ENCODE measurements at regions not wholly inside any gene's neighbourhood (a gene's known extent, or its start where the extent isn't known, plus 50 kb on each side); places are given as distances from the start of the nearest gene placed in this dataset.
"Not testable (repeated sequence)": the region's sequence is repeated elsewhere in the genome, so short reads cannot be mapped to it uniquely, and the experiment has no call there.

DNA sequence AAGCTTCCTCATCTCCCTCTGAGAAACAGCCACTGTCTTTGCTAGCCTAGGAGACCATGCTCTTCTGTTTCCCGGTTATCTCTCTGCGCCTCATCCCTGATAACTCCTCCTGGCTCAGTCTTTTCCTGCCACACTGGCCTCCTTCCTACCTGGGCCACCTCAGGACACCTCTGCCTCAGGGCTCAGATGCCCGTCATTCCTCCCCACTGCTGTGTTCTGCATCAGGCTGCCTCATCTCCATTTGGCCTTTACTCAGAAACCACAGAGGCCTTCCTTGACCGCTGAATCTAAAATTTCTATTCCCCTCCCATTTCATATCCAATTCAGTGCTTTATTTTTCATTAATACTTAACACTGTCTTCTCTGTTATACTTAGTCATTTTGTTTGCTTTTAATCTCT, 311.0 kb upstream of the RGS6 start:
- no peak for DNase-seq

DNA sequence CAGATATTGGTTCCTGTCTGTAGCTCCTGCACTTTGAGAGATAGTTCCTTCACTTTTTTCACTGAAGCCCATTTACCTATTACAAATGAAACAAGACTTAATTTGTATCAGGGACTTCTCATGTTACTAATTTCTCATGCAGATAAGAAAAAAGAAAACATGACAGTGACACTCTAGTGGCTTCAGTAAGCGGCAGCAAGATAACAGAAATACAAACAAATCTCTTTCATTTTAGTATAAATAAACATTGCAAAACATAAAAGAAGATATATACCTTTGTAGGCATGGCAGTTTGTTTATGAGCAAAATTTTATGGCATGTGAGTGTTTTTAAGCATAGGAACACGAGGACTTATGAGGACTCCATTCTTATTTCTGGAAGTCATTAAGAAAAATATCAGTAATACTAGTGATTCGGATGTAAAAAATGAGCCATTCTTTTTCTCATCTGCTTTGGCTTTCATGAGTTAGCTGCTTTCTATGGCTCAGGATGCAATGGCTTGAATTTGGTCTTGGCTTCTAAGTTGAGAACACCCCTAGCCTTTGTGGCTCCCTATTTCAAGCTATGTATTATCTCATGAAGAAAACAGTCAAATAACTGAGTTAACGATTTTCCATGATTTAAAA, 310.1 kb upstream of the RGS6 start:
- DNase-seq: no peak

DNA sequence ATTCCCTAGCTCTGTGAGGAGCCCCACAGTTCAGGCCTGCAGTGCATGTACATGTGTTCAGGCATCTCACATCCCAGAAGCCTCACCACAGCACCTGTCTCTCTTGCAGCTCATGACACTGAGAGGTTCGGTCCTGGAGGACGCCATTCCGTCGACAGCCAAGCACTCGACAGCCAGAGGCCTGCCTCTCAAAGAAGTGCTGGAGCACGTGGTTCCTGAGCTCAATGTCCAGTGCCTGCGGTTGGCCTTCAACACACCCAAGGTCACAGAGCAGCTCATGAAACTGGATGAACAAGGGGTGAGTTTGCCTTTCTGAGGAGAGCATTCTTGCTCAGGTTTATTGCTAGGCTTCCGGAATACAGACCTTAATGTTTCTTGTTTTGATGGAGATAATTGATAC, 308.3 kb upstream of the RGS6 start:
- DNase-seq: no peak

DNA sequence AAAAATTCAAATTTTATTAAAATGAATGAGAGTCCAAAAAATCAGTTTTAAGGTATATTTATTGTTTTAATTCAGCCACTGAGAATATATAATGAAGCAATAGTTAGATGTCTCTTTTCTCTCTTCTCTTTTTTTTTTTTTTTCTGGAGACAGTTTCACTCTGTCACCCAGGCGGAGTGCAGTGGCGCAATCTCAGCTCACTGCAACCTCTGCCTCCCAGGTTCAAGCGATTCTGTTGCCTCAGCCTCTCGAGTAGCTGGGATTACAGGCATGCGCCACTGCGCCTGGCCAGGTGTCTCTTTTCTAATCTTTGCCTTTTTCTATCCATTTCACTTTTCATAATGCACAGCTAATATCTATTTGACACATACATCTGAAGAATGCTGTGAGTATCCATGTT, 307.1 kb upstream of the RGS6 start:
- no peak for DNase-seq

DNA sequence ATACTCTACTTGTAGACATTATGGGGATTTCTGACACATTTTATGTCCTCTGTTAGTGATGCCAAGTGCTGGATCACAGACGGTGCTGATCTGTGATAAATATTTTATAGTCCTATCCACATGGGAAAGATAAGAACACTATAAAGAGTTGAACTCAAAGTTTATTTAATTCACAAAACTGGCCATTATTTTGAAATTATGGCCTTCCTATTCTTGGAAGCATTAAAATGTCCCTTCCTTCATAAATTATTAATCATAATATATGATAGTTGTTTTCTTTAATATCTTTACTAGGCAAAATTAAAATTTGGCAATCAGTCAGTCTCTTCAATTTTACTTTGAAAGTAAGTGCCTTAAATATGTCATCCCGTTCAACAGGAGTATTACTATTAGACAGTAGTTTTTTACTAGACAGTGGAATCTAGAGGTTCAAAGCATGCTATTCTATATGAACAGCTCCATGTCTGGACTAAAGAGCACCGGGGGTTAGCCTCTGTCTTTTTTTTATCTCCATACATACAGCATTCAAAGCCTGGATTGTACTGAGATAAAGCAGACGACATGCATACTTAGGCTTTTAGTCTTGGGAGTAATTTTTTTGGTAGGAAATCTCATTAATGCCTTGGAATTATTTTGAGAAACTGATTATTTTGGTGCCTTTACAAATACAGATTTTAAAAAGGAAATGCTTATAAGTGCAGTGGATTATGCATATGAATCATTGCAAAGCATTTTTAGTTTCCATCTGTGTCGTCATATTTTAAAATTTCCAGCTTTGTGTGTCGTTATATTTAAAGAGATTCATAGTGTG, 306.1 kb upstream of the RGS6 start:
- DNase-seq: no peak

DNA sequence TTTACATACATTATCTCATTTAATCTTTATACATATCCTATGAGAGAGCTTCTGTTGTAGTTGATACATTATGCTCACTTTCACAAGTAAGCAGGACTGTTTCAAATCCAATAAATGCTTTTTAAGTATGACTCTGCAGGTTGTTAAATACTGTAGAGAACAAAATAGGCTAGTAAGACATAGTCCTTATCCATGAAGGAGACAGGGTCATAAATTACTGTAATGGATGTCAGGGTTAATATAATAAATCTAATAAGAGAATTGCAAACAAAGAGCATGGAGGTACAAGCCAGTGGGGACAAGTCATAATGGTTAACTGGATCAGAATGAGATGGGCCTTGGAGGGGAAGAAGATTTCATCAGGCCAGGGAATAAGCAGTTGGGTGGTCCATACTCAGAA, 303.8 kb upstream of the RGS6 start:
- no peak for DNase-seq

DNA sequence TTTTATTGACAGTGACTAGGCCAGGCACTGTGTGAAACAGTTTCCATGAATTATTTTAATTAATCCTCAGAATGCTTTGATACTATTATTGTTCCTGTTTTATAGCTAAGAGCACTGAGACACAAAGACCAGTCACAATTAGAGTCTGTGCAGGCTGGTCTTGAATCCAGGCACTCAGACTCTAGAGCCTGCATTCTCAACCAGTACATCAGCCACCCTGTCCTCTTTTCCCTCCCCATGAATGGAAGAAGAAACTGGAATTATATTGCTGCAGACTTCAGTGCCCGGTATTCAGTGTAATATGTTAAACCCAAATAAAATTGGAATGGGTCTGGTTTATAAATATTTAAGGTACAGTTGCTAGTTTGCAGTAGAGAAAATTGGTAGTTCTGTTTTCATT, 303.0 kb upstream of the RGS6 start:
- DNase-seq: no peak

DNA sequence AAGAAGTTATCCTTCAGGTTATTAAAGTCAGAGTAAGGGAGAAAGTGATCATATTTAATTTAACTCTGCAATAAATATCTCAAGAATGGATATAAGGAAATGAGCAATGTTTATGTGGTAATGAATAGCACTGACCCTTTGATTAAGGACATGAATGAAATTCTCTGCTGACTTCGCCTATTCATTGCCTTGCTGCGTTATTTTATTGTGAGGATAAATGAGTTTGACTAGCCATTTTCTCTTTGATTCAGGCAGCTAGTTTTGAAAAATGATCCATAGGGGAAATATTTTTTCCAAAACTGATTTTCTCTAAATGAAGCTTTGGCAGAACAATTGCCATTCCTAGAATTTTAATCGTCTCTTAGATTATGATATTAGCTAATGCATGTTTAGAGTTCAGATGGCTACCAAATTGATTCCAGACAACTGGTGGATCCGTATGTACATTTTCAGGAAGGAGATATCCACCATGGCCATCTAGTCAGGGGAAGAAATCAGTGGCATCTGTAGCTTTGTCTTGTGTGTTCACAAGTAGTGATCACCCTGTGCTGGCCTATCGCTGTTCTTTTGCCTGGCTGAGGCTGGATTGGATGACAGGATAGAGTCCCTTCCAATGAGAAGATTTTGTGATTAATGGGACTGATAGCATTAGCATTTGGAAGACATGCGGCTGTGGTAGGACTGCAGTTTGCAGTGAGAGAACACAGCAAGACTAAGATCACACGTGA, 302.3 kb upstream of the RGS6 start:
- DNase-seq: no peak

DNA sequence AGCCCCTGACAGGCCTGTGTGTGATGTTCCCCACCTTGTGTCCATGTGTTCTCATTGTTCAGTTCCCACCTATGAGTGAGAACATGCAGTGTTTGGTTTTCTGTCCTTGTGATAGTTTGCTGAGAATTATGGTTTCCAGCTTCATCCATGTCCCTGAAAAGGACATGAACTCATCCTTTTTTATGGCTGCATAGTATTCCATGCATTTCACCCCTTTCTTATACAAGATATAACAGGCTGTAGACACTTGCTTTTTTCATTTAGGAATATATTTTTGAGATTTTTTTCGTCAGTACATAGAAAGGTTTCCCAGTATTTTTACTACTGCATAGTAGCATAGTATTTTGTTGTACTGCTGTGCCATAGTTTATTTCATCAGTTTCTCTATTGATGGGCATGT, 301.2 kb upstream of the RGS6 start:
- DNase-seq: not testable (repeated sequence)

DNA sequence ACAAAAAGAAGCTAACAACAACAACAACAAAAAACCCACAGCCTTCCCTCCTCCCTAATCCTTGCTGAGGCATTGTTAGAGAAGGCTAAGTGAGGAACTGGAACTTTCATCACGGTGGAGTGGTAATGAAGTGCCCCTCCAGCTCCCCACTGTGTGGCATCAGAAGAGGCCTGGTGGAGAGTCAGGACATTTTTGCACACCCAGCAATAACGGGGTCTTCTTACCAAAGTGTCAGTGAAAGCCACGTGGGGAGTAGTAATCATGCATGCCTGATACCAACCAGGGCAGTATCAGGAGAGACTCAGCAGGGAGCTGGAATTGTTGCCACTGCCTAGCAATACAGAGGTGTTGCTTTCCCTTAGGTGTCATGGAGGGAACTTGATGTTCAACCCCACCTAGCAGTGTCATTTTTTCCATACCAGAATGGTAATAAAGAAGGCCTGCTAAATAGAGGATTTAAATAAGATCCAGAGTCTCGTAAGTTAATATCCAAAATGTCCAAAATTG, 299.7 kb upstream of the RGS6 start:
- DNase-seq: no peak

DNA sequence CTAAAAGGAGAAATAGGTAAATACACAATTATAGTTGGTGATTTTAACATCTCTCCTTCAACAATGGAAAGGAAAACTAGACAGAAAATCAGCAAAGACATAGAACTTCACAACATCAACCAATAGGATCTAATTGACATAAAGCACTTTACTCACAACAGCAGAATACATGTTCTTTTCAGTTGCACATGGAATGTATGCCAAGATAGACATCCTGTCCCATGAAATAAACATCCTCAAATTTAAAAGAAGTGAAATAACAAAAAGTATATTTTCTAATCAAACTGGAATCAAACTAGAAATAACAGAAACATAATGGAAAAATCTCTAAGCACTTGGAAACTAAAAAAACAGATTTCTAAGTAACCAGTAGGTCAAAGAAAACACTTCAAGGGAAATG, 296.2 kb upstream of the RGS6 start:
- DNase-seq: no peak

DNA sequence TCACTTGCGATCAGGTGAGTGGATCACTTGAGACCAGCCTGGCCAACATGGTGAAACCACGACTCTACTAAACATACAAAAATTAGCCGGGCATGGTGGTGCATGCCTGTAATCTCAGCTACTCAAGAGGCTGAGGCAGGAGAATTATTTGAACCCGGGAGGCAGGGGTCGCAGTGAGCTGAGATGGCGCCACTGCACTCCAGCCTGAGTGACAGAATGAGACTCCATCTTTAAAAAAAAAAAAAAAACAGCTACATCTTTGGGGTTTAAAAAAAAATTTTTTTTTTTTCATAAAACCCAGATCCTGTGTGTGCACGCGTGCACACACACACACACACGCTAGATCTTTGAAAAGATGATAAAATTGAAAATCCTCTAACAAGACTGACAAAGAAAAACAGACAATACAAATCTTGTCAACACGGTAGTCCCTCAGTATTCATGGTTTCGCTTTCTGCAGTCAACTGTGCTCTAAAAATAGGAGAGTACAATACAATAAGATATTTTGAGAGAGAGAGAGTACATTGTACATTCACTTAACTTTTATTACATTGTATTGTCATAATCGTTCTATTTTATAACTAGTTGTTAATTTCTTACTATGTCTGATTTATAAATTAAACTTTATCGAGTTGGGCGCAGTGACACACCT, 295.3 kb upstream of the RGS6 start:
- DNase-seq: no peak

DNA sequence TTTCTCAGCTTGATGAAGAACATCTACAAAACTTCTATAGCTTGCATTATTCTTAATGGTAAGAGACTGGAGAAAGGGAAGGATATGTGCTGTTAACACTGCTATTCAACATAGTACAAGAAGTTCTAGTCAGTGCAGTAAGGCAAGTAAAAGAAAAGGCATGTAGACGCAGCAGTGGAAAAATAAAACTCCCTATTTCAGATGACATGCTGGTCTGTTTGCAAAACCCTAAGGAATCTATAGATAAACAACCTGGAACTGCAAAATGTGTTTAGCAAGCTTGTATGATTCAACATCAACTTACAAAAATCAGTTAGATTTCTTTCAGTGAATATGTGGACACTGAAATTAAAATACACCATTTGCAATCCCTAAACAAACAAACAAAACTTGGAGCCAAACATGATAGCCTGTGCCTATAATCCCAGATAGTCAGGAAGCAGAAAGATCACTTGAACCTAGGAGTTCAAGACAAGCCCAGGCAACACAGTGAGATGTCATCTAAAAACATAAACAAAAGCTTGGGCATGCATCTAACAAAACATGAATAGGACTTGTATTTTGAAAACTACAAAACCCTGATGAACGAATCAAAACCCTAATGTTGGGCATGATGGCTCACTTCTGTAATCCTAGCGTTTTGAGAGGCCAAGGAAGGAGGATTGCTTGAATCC, 293.6 kb upstream of the RGS6 start:
- DNase-seq: no peak

DNA sequence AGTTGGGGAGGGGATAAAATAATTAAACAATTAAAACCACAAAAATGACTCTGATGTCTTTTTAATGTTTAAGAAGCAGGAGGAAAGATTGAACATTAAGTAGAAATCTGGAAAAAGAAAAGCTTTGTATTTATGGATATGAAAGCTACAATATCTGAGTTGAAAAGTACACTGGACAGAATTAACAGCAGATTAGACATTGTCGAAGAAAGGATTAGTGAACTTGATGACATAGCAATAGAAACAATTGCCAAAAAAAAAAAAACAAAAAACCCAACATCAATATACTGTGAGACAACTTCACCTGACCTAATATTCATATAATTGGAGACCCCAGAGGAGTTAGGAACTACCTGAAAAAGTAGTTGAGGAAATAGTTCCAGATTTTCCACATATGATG, 289.5 kb upstream of the RGS6 start:
- no peak for DNase-seq

DNA sequence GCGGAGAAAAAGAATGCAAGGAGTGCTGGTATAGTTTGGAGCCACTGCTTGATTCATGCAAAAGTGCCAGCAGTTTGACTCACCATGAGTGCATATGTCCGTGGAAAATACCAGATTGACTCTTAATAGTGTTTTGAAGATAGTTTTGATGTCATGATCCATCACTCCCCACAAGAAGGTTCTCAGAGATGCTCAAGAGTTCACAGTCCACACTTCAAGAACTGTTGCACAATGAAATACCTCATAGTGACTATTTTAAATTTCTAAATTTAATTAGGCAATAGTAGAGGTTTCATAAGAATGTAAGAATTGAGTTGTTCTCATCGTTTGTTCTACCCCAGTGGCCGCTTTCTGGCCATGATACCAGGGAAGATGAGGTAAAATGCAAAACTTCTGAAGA, 286.6 kb upstream of the RGS6 start:
- DNase-seq: no peak

DNA sequence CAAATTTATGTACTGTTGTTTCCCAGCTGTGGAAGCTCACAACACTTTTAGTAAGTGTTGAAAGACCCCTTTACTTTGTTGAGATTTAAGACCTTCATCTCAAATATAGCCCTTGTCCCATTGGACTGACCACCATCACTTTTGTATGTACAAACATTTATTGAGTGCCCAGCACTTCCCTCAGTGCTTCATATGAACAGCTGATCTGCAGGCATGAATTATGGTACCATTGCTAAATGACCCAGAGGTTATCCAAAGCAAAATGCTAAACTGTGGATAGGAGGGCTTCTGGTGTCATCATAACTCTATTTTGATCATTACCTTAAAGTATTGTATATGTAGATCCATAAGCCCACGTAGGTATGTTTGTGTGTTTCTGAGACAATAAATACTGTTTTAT, 285.7 kb upstream of the RGS6 start:
- no peak for DNase-seq

DNA sequence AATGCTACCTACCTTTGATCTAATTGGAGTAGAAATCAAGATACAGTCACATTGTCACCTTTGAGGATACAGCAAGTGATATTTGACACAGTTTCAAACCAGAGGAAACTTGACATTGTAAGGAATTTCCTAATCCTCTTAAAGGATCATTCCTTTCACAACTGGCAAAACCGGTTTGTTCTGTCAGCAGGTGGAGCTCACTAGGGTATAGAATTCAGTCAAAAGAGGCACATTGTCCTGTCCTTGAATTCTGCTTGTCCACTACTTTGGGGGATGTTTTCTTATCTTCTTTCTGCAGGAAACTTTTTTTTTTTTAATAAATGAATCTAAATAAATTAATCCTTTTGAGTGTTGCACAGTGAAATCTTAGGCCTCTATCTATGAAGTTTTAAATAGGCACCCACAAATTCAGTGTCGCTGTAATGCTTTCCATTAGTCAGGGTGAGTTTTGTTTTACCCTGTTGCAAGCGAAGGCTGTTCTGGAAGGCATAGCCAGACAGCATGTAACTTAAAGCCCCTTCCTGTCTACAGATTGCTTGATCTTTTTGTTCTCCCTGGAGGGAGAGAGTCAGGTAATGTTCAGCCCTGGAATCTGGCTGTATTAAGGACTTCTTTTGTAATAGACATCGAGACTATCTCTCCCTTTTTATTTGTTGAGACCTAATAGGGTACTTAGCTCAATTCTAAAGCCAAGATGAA, 285.0 kb upstream of the RGS6 start:
- DNase-seq: no peak

DNA sequence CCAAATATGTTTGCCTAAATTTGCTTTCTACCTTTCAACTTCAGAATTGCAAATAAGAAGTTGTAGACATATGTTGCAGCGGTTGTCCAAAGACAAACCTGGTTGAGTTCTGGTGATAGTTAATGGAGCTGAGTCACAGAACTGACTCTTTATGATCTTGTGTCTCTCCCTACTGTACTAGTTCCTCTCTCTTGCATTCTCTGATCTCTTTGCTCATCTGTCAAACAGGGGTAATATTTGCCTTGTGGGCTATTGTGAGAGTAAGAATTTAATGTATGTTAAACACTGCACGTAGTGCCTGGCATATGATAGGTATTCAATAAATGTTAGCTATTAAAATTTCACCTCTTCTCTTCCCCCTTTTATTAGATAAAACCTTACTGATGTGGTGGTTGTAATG, 283.5 kb upstream of the RGS6 start:
- no peak for DNase-seq

DNA sequence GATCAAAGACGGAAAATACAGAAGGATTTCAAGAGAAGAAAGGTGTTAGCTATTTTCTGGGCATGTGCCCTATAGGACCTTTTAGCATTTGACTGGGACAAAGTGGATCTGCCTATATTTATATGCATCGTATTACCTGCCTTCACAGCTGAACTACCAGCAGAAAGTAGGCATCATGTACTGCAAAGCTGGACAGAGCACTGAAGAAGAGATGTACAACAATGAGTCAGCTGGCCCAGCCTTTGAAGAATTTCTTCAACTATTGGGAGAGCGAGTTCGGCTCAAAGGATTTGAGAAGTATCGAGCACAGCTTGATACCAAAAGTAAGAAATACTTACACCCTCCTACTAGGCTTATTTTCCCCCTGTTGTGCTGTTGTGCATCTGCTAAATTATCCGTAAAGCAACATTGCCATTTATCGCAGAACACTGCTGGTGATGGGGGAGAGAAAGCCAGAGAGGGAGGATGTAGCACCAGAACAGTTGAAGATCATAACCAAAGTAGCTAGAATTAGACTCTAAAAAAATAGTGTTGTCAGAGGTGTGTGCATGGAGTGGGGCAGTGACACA, 282.0 kb upstream of the RGS6 start:
- no peak for DNase-seq

DNA sequence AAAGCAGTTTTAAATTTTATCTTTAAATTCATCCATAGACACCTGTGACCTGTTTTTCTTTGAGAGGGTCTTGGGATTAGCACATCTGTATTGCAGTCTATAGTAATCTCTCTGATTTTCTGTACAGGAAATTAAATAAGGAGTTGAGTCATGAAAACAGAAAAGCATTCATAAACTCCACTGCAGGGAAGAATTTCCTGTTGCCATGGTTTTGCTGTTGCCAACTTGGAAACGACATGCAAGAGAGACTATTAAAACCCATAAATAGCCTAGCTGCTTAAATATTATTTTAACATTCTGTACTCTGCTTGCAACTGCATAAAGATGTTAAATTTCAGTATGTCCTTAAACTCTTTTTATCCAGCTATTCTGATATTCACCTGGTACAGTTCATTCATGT, 281.0 kb upstream of the RGS6 start:
- DNase-seq: no peak

DNA sequence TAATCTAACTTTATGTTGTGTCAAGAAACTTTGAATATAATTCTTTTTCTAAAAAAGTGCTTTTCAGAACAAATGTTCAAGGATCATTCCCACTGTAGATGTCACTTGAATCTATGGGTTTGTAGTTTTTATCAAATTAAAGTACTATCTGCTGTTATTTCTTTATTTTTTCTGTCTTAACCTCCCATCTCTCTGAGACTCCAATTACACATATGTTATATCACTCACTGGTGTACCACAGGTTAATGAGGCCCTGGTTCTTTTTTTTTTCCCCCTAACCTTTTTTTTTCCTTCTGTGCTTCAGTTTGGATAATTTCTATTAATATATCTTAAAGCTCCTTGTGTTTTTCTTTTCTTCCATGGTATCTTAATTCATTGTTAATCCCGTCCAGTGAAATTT, 279.9 kb upstream of the RGS6 start:
- DNase-seq: no peak

DNA sequence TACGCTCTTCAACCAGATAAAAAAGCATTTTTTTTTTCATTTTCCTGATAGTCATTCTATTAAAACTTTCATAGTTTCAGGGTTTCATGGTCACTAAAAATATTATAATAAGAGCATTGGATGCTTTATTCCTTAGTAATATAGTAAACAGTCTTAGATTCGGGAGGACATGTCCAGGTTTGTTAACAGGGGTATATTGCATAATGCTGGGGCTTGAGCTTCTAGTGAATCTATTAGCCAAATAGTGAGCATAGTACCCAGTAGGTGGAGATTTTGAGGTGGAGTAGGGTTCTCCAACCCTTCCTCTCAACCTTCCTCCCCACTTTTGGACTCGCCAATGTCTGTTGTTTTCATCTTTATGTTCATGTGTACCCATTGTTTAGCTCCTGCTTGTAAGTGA, 277.4 kb upstream of the RGS6 start:
- no peak for DNase-seq
